Keratinocyte (primary cell): ENCODE measurements at regions not wholly inside any gene's neighbourhood (a gene's known extent, or its start where the extent isn't known, plus 50 kb on each side); places are given as distances from the start of the nearest gene placed in this dataset.

Experiments used
- DNase-seq: peaks from one replicate; pipeline ENCODE4 v3.0.0-alpha.2; 2011; ENCODE audit warnings: low read depth, missing footprints, low spot score
- FAIRE-seq: peaks from 2 replicates; lab custom pipeline; 2011; peaks lifted over from hg19 to GRCh38; lab: Jason Lieb, UNC
- H2AFZ ChIP-seq: 2 replicates; pipeline ENCODE4 v1.6.0; 2012; ENCODE audit warnings: low read length, control low read depth, inconsistent platforms; ENCODE audit not compliant: control insufficient read depth
- H3K27ac ChIP-seq: 2 replicates; pipeline ENCODE4 v1.5.1; 2011; ENCODE audit warnings: low read length; ENCODE audit not compliant: control insufficient read depth, insufficient read depth
- H3K27me3 ChIP-seq: 3 replicates; pipeline ENCODE4 v1.6.0; 2011; ENCODE audit warnings: low read length; ENCODE audit not compliant: control insufficient read depth, insufficient read depth; ENCODE audit errors: extremely low read depth
- H3K36me3 ChIP-seq, 2 experiments: 2 replicates in 1 of 2; 3 replicates in 1 of 2; pipeline ENCODE4 v1.5.1; 2011; ENCODE audit warnings: low read length in 2 of 2, mild to moderate bottlenecking in 1 of 2; ENCODE audit not compliant: control insufficient read depth in 2 of 2, insufficient read depth in 2 of 2; ENCODE audit errors: extremely low read depth in 1 of 2
- H3K4me1 ChIP-seq: 3 replicates; pipeline ENCODE4 v1.5.1; 2011; ENCODE audit warnings: low read length; ENCODE audit not compliant: control insufficient read depth, insufficient read depth; ENCODE audit errors: extremely low read depth
- H3K4me2 ChIP-seq: 3 replicates; pipeline ENCODE4 v1.6.0; 2011; ENCODE audit warnings: low read depth, low read length; ENCODE audit not compliant: control insufficient read depth, insufficient read depth; ENCODE audit errors: extremely low read depth
- H3K4me3 ChIP-seq, 3 experiments: fragments of 200-600 bp in 1 of 3; sonication (generic) in 1 of 3; 2 replicates in 2 of 3; 3 replicates in 1 of 3; pipeline ENCODE4 v1.5.1; 2011 to 2016; ENCODE audit warnings: low read length in 3 of 3, mild to moderate bottlenecking in 3 of 3, control low read depth in 2 of 3, inconsistent platforms in 1 of 3, low read depth in 1 of 3, mixed read lengths in 1 of 3, mixed run types in 1 of 3, moderate library complexity in 1 of 3; ENCODE audit not compliant: control insufficient read depth in 2 of 3, insufficient read depth in 2 of 3; ENCODE audit errors: extremely low read depth in 1 of 3
- H3K79me2 ChIP-seq: 2 replicates; pipeline ENCODE4 v1.6.0; 2012; ENCODE audit warnings: low read length; ENCODE audit not compliant: control insufficient read depth, insufficient read depth
- H3K9ac ChIP-seq: 3 replicates; pipeline ENCODE4 v1.6.0; 2011; ENCODE audit warnings: low read length; ENCODE audit not compliant: control insufficient read depth, insufficient read depth; ENCODE audit errors: extremely low read depth
- H3K9me1 ChIP-seq: 3 replicates; pipeline ENCODE4 v1.6.0; 2011; ENCODE audit warnings: low read length; ENCODE audit not compliant: control insufficient read depth, insufficient read depth; ENCODE audit errors: extremely low read depth
- H3K9me3 ChIP-seq: 2 replicates; pipeline ENCODE4 v1.5.1; 2012; ENCODE audit warnings: low read depth, low read length; ENCODE audit not compliant: control insufficient read depth
- H4K20me1 ChIP-seq: 3 replicates; pipeline ENCODE4 v1.6.0; 2011; ENCODE audit warnings: low read length; ENCODE audit not compliant: control insufficient read depth, insufficient read depth; ENCODE audit errors: extremely low read depth
- EZH2 ChIP-seq: IDR thresholded peaks from one replicate; pipeline ENCODE4 v1.6.1; 2012; ENCODE audit warnings: inconsistent platforms, mild to moderate bottlenecking, low read length, moderate library complexity
- dilution Hi-C: fragments of 300-500 bp; cut with MboI; formaldehyde crosslinking; loops from one replicate; pipeline ENCODE4 v1.7.0; 2020; ENCODE audit warnings: low sequenced_read_pairs; ENCODE audit not compliant: extremely low pct_ligation_motif_present
- TF ChIP-seq, protein P1 (sequence below), 3 experiments: IDR thresholded peaks in 1 of 3; conservative IDR thresholded peaks in 1 of 3; optimal IDR thresholded peaks in 1 of 3; 2 replicates in 2 of 3; 3 replicates in 1 of 3; pipeline versions ENCODE3 to v1.5.1; 2011; ENCODE audit warnings: low read length in 3 of 3, mild to moderate bottlenecking in 3 of 3, moderate library complexity in 2 of 3, control low read depth in 1 of 3, inconsistent platforms in 1 of 3; ENCODE audit not compliant: insufficient read depth in 2 of 3; ENCODE audit errors: extremely low read depth in 1 of 3

DNA sequence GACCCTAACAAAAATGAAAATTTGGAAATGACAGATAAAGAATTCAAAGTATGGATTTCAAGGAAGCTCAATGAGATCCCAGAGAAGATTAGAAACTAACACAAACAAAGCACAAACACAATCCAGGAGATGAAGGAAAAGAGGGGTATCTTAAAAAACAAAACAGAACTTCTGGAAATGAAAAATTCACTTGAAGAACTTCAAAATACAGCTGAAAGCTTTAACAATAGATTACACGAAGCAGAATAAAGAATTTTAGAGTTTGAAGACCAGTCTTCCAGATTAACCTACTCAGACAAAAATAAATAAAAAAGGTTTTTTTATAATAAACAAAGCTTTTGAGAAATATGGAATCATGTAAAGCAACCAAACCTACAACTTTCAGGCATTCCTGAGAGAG, 671.8 kb upstream of the SLC39A10 start:
- dilution Hi-C loops, result no loop called here
- FAIRE-seq (no peak), DNase-seq (no peak)
- no peaks in the 10 kb centered on the region for H3K36me3 ChIP-seq
- no peaks in the 10 kb centered on the region for H3K79me2 ChIP-seq
- no peaks in the 10 kb centered on the region for H4K20me1 ChIP-seq
- no peaks in the 10 kb centered on the region for H3K27me3 ChIP-seq
- H3K9ac ChIP-seq, result no peak overlapping the region
- H3K9me3 ChIP-seq, result no peaks in the 10 kb centered on the region
- no peaks in the 10 kb centered on the region for H3K9me1 ChIP-seq
- H3K4me2 ChIP-seq, result no peak overlapping the region
- no peaks in the 10 kb centered on the region for H3K4me1 ChIP-seq
- H3K27ac ChIP-seq, result no peak overlapping the region
- TF ChIP-seq, protein P1, sequence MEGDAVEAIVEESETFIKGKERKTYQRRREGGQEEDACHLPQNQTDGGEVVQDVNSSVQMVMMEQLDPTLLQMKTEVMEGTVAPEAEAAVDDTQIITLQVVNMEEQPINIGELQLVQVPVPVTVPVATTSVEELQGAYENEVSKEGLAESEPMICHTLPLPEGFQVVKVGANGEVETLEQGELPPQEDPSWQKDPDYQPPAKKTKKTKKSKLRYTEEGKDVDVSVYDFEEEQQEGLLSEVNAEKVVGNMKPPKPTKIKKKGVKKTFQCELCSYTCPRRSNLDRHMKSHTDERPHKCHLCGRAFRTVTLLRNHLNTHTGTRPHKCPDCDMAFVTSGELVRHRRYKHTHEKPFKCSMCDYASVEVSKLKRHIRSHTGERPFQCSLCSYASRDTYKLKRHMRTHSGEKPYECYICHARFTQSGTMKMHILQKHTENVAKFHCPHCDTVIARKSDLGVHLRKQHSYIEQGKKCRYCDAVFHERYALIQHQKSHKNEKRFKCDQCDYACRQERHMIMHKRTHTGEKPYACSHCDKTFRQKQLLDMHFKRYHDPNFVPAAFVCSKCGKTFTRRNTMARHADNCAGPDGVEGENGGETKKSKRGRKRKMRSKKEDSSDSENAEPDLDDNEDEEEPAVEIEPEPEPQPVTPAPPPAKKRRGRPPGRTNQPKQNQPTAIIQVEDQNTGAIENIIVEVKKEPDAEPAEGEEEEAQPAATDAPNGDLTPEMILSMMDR (optimal IDR thresholded peaks at IDR 0.05 in 1 of 3, IDR thresholded peaks at IDR 0.05 in 1 of 3, conservative IDR thresholded peaks at IDR 0.05 in 1 of 3; ENCODE audit: extremely low read depth in 1 of 3, insufficient read depth in 2 of 3, low read length in 3 of 3), result no peak
- H2AFZ ChIP-seq, result no peak overlapping the region
- H3K4me3 ChIP-seq, result no peak overlapping the region

DNA sequence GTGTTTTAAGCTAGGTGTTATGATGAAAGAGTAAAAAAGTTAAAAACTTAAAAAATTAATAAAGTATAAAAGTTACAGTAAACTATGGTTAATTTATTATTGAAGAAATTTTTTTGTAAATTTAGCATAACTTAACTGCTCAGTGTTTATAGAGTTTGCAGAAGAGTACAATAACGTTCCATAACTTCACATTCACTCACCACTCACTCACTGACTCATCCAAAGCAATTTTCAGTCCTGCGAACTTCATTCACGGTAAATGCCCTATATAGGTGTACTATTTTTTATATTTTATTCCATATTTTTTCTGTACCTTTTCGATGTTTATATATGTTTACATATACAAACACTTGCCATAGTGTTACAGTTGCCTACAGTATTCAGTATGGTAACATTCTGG, 694.8 kb upstream of the SLC39A10 start:
- H3K4me1 ChIP-seq, result no peaks in the 10 kb centered on the region
- DNase-seq, result no peak
- dilution Hi-C loops, result no loop called here
- H3K36me3 ChIP-seq, result no peaks in the 10 kb centered on the region
- H3K79me2 ChIP-seq, result no peaks in the 10 kb centered on the region
- no peak overlapping the region for H3K27ac ChIP-seq
- H3K4me2 ChIP-seq, result no peak overlapping the region
- no peaks in the 10 kb centered on the region for H3K9me1 ChIP-seq
- no peak overlapping the region for H3K4me3 ChIP-seq
- H3K9me3 ChIP-seq, result no peaks in the 10 kb centered on the region
- H2AFZ ChIP-seq, result no peak overlapping the region
- H3K9ac ChIP-seq, result no peak overlapping the region
- H4K20me1 ChIP-seq, result no peaks in the 10 kb centered on the region
- no peak for TF ChIP-seq EZH2
- TF ChIP-seq, protein P1 (optimal IDR thresholded peaks at IDR 0.05 in 1 of 3, IDR thresholded peaks at IDR 0.05 in 1 of 3, conservative IDR thresholded peaks at IDR 0.05 in 1 of 3; ENCODE audit: extremely low read depth in 1 of 3, insufficient read depth in 2 of 3, low read length in 3 of 3), result no peak
- H3K27me3 ChIP-seq, result no peaks in the 10 kb centered on the region
- no peak for FAIRE-seq
